A673 (cell line): ENCODE measurements at regions not wholly inside any gene's neighbourhood (a gene's known extent, or its start where the extent isn't known, plus 50 kb on each side); places are given as distances from the start of the nearest gene placed in this dataset.

Experiments used
- CTCF ChIP-seq: fragments of 300-800, 200-600 bp; sonication (generic); conservative IDR thresholded peaks from 2 replicates; pipeline ENCODE4 v1.5.1; 2017; ENCODE audit warnings: low read depth, mild to moderate bottlenecking, antibody characterized with exemption, low read length, moderate library complexity, mixed read lengths
- EZH2 ChIP-seq: fragments of 200-600 bp; sonication (generic); IDR thresholded peaks from 2 replicates; pipeline ENCODE4 v1.6.1; 2017; ENCODE audit warnings: borderline replicate concordance, low read depth, mild to moderate bottlenecking, mixed read lengths, antibody characterized with exemption, low read length; ENCODE audit not compliant: poor library complexity, severe bottlenecking

DNA sequence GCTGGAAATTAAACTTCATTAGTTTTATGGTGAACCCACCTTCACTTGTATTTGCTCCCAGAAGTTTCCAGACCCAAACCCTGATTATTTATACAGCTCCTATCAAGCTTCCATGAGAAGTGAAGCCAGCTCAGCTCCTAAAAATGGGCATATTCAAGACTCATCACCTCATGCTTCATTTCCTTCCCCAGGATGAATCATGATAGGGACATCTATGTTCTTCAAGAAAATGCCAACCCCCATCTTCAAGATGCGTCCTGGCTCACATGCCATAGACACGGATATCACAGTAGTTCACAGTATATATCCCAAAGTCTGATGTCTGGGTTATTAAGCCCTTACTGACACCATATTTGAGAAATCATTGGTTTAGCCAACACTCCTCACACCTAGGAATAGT, 217.6 kb downstream of the NPR3 start:
- TF ChIP-seq CTCF (no peak), EZH2 (no peak)
